ENCODE measurements at regions not wholly inside any gene's neighbourhood (a gene's known extent, or its start where the extent isn't known, plus 50 kb on each side); places are given as distances from the start of the nearest gene placed in this dataset.
"Not testable (repeated sequence)": the region's sequence is repeated elsewhere in the genome, so short reads cannot be mapped to it uniquely, and the experiment has no call there.

- no peak overlapping the region for H3K27ac ChIP-seq
- H3K36me3 ChIP-seq = no peaks in the 10 kb centered on the region
- H3K4me3 ChIP-seq = no peak overlapping the region
- no peaks in the 10 kb centered on the region for H3K27me3 ChIP-seq
- in situ Hi-C loops (cut with MboI; ENCODE audit: low sequenced_read_pairs in 4 of 4) (loop anchor here in 2 of 4 donors (10.0 to 25.0 kb wide), 2 partner anchors 142 to 475 kb away; no protein-coding TSS in a partner anchor), intact Hi-C loops (cut with DNase I; ENCODE audit: low total_unique reads) (no loop called here)
- no peaks in the 10 kb centered on the region for H3K4me1 ChIP-seq
- no peaks in the 10 kb centered on the region for H3K9me3 ChIP-seq
- ATAC-seq (no peak), DNase-seq (no peak)
- TF ChIP-seq CTCF (IDR thresholded peaks at IDR 0.05 in 4 of 5, conservative IDR thresholded peaks at IDR 0.05 in 1 of 5) (no peak), POLR2A (IDR thresholded peaks at IDR 0.05) (no peak)
These were observed 142.1 kb upstream of the PDE1C start for GRCh38 chr7:32212321-32212720.

- TF ChIP-seq CTCF (IDR thresholded peaks at IDR 0.05 in 4 of 5, conservative IDR thresholded peaks at IDR 0.05 in 1 of 5) = no peak
- TF ChIP-seq POLR2A (IDR thresholded peaks at IDR 0.05) = no peak
- intact Hi-C loops (cut with DNase I; ENCODE audit: low total_unique reads) = loop anchor here (10.0 kb wide), 1 partner anchor 138 kb away; no protein-coding TSS in a partner anchor
These were observed 136.8 kb upstream of the PDE1C start for GRCh38 chr7:32206987-32207386.

DNA sequence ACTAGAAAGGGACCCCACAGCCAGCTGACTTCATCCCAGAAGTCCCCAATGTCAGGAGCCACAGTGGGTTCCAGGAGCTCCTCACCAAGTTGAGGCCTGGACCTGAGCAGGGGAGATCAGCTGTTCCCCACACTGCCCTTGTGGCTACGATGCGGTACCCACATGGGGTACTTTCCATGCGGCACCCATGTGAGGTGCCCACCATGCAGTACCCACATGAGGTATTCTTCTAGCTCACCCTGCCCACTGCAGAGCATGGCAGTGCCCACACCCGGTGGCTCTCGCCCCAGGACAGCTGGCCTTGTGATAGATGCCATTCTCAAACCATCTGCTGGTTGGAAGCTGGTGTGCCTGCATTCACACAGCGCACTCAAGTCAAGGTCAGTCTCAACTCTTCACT lies 136.3 kb upstream of the PDE1C start:
- ATAC-seq (no peak), DNase-seq (no peak)
- H3K9me3 ChIP-seq = no peaks in the 10 kb centered on the region
- H3K4me3 ChIP-seq = no peak overlapping the region
- intact Hi-C loops (cut with DNase I; ENCODE audit: low total_unique reads) = loop anchor here (10.0 kb wide), 1 partner anchor 138 kb away; no protein-coding TSS in a partner anchor
- in situ Hi-C loops (cut with MboI; ENCODE audit: low sequenced_read_pairs in 4 of 4) = loop anchor here in 3 of 4 donors (10.0 to 25.0 kb wide), 2 partner anchors 462 to 469 kb away; no protein-coding TSS in a partner anchor
- no peaks in the 10 kb centered on the region for H3K27me3 ChIP-seq
- no peak overlapping the region for H3K27ac ChIP-seq
- H3K4me1 ChIP-seq = no peaks in the 10 kb centered on the region
- no peaks in the 10 kb centered on the region for H3K36me3 ChIP-seq
- no peak for TF ChIP-seq CTCF (IDR thresholded peaks at IDR 0.05 in 4 of 5, conservative IDR thresholded peaks at IDR 0.05 in 1 of 5)
- TF ChIP-seq POLR2A (IDR thresholded peaks at IDR 0.05) = no peak

More at GRCh38 chr7:32206987-32207386, 136.8 kb upstream of the PDE1C start:
- DNase-seq (no peak), ATAC-seq (no peak)
- no peaks in the 10 kb centered on the region for H3K4me1 ChIP-seq
- H3K9me3 ChIP-seq = no peaks in the 10 kb centered on the region
- H3K27ac ChIP-seq = no peak overlapping the region
- no peaks in the 10 kb centered on the region for H3K27me3 ChIP-seq
- in situ Hi-C loops (cut with MboI; ENCODE audit: low sequenced_read_pairs in 4 of 4) = loop anchor here in 3 of 4 donors (10.0 to 25.0 kb wide), 2 partner anchors 462 to 470 kb away; no protein-coding TSS in a partner anchor
- no peaks in the 10 kb centered on the region for H3K36me3 ChIP-seq
- no peak overlapping the region for H3K4me3 ChIP-seq

- intact Hi-C loops (cut with DNase I; ENCODE audit: low total_unique reads) (loop anchor here (10.0 kb wide), 1 partner anchor 139 kb away; no protein-coding TSS in a partner anchor), in situ Hi-C loops (cut with MboI; ENCODE audit: low sequenced_read_pairs in 4 of 4) (loop anchor here in 3 of 4 donors (10.0 to 25.0 kb wide), 2 partner anchors 461 to 468 kb away; no protein-coding TSS in a partner anchor)
- not testable (repeated sequence) for ATAC-seq, H3K4me1 ChIP-seq, H3K27ac ChIP-seq, H3K36me3 ChIP-seq, H3K9me3 ChIP-seq, DNase-seq, H3K4me3 ChIP-seq, H3K27me3 ChIP-seq
These were observed 135.2 kb upstream of the PDE1C start for GRCh38 chr7:32205298-32205824.

DNA sequence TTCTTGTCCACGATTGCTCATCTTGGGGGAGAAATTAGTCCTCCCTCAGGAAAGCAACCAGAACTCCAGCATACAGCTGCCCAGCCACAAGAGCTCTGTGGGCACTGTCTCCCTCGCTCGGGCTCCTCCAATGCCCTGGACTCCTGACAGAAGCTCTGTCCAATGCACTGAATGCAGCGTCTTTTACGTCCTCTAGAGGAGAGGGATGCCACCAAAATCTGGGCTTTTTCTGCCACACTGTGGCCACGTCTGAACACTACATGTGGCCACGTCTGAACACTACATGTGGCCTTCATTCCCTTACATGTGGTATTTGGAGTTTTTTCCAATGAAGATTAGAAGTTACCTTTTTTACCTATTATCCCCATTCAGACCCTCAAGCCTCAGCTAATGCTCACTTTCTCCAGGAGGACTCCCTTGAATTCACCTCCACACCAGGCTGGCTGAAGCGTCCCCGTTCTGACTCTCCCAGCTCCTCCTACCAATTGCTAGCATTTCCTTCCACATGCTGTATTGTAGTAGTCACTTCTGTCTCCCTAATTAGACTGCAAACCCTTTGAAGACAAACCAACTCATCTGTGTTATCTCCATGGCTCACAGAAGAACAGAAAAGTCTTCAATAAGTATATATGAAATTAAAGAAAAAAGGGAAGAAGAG lies 134.3 kb upstream of the PDE1C start:
- peak overlapping the region in 1 of 4 donors; percentile 2 for H3K4me3 ChIP-seq
- DNase-seq = no peak
- no peaks in the 10 kb centered on the region for H3K27me3 ChIP-seq
- intact Hi-C loops (cut with DNase I; ENCODE audit: low total_unique reads) (loop anchor here (1.0 to 10.0 kb wide), 2 partner anchors 140 to 460 kb away; no protein-coding TSS in a partner anchor), in situ Hi-C loops (cut with MboI; ENCODE audit: low sequenced_read_pairs in 4 of 4) (loop anchor here (5.0 to 25.0 kb wide), 3 partner anchors 457 to 467 kb away; no protein-coding TSS in a partner anchor)
- peak in 1 of 2 donors; percentile 41 for ATAC-seq
- no peak overlapping the region for H3K27ac ChIP-seq
- no peaks in the 10 kb centered on the region for H3K4me1 ChIP-seq
- TF ChIP-seq CTCF (IDR thresholded peaks at IDR 0.05 in 4 of 5, conservative IDR thresholded peaks at IDR 0.05 in 1 of 5) (peak in 4 of 5 experiments; percentile 18 to 53 (median 46)), POLR2A (IDR thresholded peaks at IDR 0.05) (no peak)
- no peaks in the 10 kb centered on the region for H3K9me3 ChIP-seq
- H3K36me3 ChIP-seq = no peaks in the 10 kb centered on the region

All from gastrocnemius medialis (tissue), 4 donors.